ENCODE measurements at regions not wholly inside any gene's neighbourhood (a gene's known extent, or its start where the extent isn't known, plus 50 kb on each side); places are given as distances from the start of the nearest gene placed in this dataset.
"Not testable (repeated sequence)": the region's sequence is repeated elsewhere in the genome, so short reads cannot be mapped to it uniquely, and the experiment has no call there.

DNA sequence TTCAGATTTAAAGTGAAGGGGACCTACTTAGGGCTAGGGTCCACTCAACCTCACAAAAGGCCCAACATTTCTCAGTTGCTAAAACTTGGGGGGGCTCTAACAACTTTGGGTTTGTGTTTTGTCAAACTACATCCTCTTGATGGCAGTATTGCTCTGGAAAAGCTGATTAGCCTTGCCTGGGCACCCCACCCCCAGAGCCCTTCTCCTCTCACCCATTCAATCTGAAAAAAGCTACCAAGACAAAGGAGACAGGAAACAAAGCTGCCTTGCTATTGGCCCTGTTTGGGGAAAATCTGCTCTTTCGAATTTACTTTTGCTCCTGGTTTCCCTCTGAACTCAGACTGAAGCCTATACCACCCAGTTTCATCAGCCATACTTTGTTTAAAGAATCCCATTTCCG, 195.2 kb upstream of the STK26 start:
- DNase-seq (ENCODE audit: low spot score), result peak; percentile 54

DNA sequence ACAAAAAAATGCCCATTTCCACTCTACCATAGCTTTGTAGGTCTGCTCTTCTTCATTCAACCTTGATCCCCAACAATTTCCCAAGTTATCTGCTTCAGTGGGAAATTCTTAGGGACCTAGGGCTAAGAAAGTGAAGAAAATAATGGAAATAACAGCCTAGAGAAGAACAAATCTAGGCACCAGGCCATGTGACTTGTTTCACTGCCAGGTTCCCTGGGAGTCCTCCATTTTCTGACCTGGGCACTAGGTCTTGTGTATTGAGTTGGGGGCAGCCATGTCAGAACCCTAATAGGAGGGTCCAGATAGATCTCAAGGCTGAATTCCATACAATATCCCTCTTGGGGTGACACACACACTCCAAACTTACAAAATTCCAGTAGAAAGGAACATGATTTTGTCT, 194.6 kb upstream of the STK26 start:
- DNase-seq (ENCODE audit: low spot score), result peak; percentile 17

DNA sequence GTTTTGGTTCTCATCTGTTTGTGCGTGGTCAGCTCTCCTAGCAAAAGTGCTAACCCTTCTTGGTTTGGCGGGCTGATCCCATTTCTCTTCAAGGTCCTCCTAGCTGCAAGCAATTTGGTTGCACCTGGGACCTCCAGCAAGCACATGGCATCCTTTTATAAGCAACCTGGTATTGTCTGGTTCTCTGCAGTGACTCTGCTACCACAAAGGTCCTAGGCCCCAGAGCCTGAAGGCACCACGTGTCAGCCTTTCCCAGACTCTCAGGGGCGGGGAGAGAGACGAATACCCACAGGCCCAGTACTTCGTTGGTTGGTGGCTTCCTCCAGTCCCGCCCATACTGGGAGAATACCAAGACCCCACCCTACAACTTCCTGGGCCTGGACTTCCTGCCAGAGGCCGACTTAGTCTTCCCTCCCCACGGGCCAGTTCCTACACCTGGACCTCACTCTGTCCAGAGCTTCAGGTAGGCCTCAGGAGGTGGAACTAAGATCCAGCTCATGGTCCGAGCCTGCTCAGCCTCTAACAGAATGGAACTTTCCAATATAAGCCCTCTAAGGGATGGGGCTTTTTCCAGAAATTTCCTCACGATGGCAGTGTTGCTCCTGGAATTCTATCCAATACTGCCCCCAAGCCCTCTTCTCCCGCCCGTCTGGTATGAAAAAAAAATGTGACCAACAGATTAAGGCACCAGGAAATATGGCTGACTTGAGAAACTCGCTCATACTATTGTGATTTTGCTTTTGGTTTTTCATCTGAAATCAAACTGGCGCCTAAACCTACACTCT, 192.5 kb upstream of the STK26 start:
- peak; percentile 91 for DNase-seq (ENCODE audit: low spot score)

DNA sequence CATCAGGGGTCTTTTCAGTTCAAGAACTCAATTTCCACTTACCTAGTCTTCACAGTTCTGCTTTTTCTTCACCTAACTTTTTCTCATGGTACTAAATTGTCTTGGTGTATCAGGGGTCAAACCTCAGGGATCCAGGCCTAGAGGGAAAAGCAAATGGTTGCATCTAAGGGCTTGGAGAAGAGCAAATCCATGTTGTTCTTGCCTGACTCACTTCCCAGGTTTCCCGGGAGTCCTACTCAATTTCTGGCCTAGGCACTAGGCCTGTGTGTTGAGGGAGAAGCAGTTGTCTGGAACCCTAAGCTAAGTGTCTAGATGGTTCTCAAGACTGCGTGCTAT, 191.9 kb upstream of the STK26 start:
- peak; percentile 31 for DNase-seq (ENCODE audit: low spot score)

DNA sequence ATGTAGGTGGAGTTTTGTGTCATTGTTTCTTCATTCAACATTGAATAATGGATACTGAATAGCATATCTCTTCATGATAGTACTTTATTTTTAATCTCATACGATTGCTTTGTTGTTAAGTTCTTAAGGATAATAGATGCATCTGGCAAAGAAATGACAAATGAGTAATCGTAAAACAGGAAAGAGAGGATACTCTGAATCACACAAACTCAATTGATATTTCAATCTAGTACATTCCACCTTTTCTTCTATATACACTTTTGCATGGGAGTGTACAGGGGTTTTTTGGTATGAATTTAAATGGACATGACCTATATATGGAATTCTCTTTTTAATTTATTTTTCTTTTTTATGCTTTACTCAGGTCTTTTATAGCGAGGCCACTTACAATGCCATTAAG, 186.9 kb upstream of the STK26 start:
- DNase-seq (ENCODE audit: low spot score), result no peak

DNA sequence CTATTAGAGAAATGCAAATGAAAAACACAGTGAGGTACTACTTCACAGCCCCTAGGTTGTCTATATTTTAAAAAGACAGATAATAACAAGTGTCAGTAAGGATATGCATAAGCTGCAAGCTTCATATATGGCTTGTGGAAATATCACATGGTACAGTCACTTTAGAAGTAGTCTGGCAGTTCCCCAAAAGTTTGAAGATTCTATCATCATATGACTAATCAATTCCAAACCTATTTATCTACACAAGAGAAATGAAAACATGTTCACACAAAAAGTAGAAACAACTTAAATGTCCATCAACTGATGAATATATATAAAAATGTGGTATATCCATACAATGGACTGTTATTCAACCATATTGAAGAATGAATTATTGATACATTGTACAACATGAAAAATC, 185.8 kb upstream of the STK26 start:
- no peak for DNase-seq (ENCODE audit: low spot score)

DNA sequence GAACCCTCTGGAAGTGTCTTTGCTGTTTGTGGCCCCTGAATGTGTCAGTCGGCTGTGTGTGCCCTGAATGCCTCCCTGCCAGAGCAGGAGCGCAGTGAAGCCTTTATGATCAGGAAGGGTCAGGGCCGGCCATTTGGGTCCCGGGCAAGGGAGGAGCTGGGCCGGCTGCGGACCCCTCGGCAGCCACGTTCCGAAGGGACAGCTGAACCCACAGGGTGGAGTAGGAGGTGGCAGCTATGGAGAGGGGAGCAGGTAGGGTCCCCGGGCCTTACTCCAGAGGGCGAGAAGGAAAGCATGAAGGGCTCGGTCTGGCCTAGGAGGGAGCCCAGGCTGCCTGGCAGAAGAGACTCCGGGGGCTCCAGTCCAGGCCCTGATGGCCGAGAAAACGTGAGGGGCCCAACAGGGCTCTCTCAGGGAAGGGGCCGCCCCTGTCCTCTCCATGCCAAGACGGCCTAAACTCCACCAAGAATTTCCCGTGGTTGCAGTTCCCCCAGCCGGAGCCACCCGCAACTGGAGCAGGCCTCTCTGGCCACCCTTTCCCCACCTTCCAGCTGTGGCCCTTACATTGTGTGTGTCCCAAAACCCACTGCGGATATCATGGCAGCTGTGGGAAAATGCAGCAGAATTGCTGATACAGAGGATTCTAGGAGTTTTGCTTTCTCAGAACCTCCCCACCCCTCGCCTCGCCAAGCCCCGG, 182.2 kb upstream of the STK26 start:
- no peak for DNase-seq (ENCODE audit: low spot score)

DNA sequence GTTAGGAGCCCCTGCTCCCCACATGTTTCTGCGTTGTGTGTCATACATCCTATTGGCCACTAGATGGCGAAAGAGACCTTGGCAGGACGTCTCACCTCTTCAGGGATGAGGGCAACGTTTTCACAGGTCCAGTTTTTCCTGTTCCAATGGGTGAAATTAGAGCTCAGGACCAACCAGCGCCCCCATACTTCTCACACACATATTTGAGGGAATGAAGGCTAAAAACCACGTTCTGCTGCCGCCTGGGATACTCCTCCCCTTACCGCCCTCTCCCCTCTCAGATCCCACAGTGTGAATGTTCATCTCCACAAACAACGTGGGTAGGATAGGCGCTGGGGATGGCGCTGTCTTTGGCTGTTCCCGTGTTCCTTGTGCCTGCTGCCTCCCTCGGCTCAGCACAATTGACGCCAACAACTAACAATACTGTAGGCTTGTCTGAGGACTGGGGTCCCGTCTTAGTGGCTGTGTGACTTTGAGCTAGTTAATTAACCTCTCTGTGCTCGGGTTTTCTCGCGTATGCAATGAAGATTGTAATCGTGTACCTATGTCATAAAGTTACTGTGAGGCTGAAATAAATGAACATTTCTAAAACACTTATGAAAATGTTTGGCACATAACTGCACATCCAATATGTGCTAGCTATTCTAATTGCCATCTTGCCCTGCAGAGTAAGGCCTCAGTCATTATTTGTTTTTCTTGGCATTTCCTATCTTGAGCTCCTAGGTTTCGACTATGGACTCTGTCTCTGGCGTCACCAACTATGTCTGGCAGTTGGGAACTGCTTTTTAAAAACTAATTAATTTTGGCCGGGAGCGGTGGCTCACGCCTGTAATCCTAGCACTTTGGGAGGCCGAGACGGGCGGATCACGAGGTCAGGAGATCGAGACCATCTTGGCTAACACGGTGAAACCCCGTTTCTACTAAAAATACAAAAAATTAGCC, 181.3 kb upstream of the STK26 start:
- DNase-seq (ENCODE audit: low spot score), result peak; percentile 26

DNA sequence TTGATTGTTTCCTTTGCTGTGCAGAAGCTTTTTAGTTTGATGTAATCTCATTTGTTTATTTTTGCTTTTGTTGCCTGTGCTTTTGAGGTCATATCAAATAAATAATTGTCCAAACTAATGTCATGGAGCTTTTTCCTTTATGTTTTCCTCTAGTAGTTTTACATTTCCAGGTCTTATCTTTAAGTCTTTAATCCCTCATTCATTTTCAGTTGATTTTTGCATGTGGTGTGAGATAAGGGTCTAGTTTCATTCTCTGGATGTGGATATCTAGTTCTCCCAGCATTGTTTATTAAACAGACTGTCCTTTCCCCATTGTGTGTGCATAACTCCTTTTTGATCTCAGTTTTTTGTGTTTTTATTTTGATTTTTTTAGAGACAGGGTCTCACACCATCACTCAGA, 179.1 kb upstream of the STK26 start:
- DNase-seq (ENCODE audit: low spot score), result no peak

DNA sequence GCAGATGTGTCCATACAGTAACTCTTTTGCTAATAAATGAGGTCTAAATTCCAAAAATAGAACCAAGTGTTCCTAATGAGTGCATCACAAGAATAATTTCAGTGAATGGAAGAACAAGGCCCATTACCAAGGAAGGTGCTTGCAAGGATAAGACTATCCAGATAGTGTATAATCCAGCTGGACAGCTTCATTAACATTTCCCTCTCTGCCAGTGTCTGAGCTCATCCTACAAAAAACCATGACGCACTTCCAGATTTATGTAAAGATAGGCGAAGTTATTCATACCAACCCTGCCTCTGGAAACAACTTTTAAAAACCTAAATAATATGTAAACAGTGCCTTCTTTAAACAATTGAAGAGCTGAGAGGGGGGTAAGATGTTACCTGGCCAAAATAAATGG, 177.9 kb upstream of the STK26 start:
- DNase-seq (ENCODE audit: low spot score), result no peak

DNA sequence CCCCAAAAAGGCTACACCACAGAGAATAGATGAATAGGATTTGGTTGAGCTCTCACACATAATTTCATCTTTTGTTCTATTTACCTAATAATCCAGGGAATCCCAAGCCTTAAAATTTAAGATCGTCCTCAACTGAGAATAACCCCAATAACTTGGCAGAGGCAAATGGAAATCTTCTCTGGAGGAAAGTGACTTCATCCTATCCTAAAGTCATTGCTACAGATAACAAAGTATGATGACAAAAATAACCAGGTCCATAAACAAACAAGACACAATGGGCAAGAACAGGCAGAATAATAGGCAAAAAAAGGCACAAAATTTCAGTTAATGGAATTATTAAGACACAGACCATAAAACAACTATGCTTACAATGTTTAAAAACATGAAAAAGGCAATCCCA, 177.3 kb upstream of the STK26 start:
- no peak for DNase-seq (ENCODE audit: low spot score)

DNA sequence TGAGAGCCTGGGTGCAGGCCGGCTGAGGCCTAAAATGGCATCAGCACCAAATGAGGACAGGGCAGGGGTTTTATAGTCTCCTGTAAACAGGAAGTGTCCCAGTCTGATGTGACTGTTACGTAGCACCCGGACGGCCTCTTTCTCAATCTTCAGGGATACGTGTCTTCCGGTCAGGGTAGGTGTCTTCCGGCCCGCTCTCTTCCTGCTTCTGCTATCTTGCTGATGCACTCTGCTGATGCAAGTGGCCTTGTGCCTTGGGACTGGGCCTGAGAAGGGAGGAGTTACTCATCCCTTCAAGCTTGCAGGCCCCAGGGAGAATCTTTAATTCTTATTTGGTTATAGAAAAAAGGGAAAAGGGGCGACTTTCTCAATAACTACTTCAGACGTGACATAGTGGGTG, 172.1 kb upstream of the STK26 start:
- DNase-seq (ENCODE audit: low spot score), result not testable (repeated sequence)

DNA sequence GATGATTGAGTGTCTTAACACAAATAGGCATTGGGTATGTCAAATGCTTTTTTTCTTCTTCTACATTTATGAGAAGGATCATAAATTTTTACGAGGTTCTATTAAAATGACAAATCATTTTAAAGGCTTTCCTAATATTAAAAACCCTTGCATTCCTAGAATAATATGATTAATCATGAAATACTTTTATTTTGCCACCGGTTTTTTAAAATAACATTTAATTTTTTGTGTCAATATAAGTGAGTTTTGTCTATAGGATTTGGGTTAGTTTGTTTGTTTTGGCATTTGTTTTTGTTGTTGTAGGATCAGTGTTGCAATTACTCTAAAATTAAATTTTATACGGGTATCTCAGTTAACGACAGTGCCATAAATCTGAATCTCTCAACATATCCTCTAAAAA, 169.7 kb upstream of the STK26 start:
- DNase-seq (ENCODE audit: low spot score), result no peak

DNA sequence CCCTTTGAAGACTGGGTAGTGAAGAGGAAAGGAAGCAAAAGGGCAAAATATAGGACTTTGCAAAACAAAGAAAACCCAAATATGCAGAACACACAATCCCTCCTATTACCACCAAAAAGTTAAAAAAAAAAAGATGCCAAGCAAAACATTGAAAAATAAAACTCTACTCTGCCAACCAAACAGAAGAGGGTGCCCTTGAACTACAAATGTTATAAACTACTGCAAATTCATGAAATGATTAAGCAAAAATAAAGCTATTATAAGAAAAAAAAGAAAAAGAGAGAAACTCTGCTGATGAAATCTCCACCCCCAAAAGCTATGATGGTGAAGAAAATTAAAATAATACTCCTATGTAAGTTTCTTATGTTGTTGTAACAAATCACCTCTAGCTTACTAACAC, 168.5 kb upstream of the STK26 start:
- DNase-seq (ENCODE audit: low spot score), result no peak

DNA sequence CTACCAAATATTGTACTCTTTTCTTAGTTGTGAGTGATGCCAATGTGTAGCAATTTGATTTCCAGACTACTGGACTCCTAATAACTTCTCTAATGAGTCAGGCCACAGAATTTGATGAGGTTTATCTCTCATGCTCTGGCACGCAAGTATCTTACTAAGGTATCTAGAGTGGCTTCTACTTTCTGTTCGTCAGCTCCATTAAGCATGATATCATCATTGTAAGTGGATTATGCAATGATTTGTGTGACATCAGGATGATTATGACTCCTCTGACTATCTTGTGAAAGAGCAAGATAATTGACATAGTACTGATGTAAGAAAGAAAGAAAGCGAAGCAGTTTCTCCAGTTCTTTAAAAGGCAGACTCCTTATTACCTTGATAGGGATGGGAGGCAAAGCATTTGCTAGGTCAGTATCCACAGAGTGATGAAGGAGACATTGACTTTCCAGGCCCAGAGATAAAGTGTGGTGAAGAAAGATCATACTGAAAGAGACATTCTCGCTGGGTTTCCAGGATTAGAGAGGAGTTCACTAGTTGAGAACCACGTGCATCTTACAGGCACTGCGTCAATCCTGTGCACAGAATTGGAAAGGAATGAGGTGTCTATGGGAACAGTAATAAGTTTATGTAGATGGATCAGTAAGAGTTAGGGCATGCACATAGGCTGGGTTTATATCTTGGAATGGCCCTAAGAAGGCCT, 161.9 kb upstream of the STK26 start:
- DNase-seq (ENCODE audit: low spot score), result no peak

DNA sequence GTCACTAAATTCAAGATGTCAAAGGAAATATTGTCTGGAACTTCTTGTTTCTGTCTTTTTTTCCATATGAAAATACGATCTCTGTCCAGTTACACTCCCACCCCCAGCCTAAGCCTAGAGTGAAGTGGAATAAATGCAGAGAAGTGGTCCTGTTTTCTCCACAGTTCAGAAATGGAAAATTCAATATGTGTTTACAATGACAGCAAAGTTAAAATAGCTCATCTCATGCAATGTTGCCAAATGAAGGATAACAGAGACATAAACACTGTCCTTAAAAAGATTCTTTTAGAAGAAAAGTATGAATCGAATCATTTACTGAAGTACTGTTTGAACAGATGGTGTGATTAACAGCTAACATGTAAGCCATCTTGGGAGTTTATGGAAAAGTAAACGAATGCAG, 160.8 kb upstream of the STK26 start:
- DNase-seq (ENCODE audit: low spot score), result no peak

DNA sequence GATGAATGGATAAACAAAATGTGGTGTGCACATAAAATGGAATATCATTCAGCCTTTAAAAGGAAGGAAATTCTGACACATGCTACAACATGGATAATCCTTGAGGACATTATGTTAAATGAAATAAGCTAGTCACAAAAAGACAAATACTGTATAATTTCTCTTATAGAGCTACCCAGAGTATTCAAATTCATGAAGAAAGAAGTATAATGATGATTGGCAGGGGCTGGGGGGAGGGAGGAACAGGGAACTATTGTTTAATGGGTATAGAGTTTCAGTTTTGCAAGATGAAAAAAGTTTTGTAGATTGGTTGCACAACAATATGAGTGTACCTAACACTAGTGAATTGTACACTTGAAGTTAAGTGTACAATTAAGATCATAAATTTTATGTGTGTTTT, 153.9 kb upstream of the STK26 start:
- no peak for DNase-seq (ENCODE audit: low spot score)

DNA sequence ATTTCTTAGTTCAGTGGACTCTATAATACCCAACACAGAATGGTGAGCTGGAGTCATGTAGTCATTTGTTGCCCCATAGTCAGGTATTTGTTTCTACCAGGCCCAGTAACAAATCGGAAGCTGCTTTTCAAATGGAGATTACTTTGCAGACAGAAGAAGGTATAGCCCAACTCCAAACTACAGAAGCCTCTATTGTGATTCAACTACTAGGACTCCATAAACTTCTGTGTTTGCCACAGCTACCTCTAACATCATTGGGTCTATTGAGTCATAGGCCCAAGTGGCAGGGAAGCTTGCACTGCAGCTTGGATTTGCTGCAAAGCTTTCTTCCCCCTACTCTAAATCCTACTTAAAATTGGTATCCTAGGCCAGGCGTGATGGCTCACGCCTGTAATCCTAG, 148.8 kb upstream of the STK26 start:
- DNase-seq (ENCODE audit: low spot score), result no peak

DNA sequence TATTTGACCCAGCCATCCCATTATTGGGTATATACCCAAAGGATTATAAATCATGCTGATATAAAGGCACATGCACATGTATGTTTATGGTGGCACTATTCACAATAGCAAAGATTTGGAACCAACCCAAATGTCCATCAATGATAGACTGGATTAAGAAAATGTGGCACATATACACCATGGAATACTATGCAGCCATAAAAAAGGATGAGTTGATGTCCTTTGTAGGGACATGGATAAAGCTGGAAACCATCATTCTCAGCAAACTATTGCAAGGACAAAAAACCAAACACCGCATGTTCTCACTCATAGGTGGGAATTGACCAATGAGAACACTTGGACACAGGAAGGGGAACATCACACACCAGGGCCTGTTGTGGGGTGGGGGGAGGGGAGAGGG, 147.3 kb upstream of the STK26 start:
- DNase-seq (ENCODE audit: low spot score), result not testable (repeated sequence)

DNA sequence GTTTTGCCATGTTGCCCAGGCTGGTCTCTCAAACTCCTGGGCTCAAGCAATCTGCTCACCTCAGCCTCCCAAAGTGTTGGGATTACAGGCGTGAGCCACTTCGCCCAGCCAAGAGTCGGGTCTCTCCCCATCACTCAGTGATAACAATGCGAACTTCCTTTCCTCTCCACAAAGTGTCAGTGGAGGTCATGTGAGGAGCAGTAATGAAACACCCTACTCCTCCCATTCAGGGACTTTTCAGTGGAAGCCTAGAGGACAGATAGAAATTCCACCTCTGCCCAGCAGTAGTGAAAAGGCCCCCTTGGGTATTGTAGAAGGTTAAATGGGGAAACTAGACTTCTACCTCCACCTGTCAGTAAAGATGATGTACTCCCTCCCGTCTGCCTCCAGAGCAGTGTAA, 141.9 kb upstream of the STK26 start:
- DNase-seq (ENCODE audit: low spot score), result no peak

DNA sequence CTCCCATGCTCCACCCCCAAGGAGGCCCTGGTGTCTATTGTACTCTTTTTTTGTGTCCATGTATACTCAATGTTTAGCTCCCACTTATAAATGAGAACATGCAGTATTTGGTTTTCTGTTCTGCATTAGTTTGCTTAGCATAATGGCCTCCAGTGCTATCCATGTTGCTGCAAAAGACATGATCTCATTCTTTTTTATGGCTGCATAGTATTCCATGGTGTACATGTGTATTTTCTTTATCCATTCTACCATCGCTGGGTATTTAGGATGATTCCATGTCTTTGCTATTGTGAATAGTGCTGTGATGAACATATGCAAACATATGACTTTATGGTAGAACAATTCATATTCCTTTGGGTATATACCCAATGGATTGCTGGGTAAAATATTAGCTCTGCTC, 138.1 kb upstream of the STK26 start:
- not testable (repeated sequence) for DNase-seq (ENCODE audit: low spot score)

DNA sequence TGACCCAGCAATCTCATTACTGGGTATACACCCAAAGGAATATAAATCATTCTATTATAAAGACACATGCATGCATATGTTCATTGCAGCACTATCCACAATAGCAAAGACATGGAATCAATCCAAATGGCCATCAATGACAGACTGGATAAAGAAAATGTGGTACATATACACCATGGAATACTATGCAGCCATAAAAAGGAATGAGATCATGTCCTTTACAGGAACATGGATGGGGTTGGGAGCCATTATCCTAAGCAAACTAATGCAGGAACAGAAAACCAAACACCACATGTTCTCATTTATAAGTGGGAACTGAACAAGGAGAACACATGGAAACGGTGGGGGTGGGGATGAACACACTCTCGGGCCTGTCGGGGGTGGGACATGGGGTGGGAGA, 129.2 kb upstream of the STK26 start:
- DNase-seq (ENCODE audit: low spot score), result not testable (repeated sequence)
